ENCODE measurements at regions not wholly inside any gene's neighbourhood (a gene's known extent, or its start where the extent isn't known, plus 50 kb on each side); places are given as distances from the start of the nearest gene placed in this dataset.

DNA sequence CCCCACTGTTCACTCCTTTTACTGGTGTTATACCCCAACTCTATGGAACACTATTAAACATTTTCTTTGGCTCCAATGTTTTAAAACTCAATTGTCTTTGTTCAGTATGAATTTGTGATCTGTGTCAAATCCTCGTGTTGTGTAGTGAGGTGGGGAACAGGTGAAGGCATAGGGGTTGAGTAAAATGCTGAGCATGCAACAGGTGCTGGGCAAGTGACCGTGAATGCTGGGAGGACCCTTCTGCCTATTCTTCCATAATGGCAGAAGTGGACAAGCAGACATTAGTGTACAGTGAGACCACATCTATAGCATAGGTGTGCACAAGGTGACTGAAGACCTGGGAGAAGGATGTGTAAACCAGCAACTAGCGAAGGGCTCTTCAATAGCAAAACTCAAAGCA lies 1188.0 kb downstream of the UQCRFS1 start:
- Histone ChIP-seq H3K27ac (ENCODE audit: low read depth, low read length) (no peak overlapping the region), H3K27me3 (ENCODE audit: control insufficient read depth in 3 of 3, insufficient read depth in 3 of 3, low read length in 3 of 3) (peaks cover 0 to 5% (median 0%) of the 10 kb centered on the region in 3 donors), H3K36me3 (ENCODE audit: control insufficient read depth in 3 of 3, insufficient read depth in 3 of 3, low read length in 3 of 3) (no peaks in the 10 kb centered on the region), H3K4me3 (ENCODE audit: low read length in 3 of 3) (no peak overlapping the region), H3K9ac (ENCODE audit: low read depth in 1 of 3, low read length in 3 of 3) (no peak overlapping the region), H3K4me1 (ENCODE audit: control insufficient read depth in 3 of 3, insufficient read depth in 3 of 3, low read length in 3 of 3) (no peaks in the 10 kb centered on the region), H3K9me3 (ENCODE audit: control insufficient read depth in 3 of 3, low read length in 3 of 3) (no peaks in the 10 kb centered on the region)

DNA sequence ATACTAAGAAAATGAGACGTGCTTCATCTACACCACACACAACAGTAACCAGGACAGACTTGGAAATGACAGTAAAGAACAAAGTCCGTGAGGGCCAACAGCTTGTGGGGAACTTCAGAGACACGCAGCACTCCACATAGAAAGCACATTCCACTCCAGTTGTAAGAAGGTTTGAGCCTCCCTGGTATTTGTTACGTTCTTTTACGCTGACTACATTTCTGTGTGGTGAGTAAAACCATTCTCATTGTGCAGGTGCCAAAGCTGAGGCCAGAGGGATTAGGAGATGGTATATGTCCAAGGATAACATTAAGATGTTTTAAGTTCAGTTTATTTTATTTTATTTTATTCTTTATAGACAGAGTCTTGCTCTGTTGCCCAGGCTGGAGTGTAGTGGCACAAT lies 1189.9 kb downstream of the UQCRFS1 start:
- H3K9ac ChIP-seq (ENCODE audit: low read depth in 1 of 3, low read length in 3 of 3), result no peak overlapping the region
- H3K27me3 ChIP-seq (ENCODE audit: control insufficient read depth in 3 of 3, insufficient read depth in 3 of 3, low read length in 3 of 3), result peaks cover 0 to 5% (median 0%) of the 10 kb centered on the region in 3 donors
- H3K9me3 ChIP-seq (ENCODE audit: control insufficient read depth in 3 of 3, low read length in 3 of 3), result no peaks in the 10 kb centered on the region
- H3K4me3 ChIP-seq (ENCODE audit: low read length in 3 of 3), result no peak overlapping the region
- H3K4me1 ChIP-seq (ENCODE audit: control insufficient read depth in 3 of 3, insufficient read depth in 3 of 3, low read length in 3 of 3), result no peaks in the 10 kb centered on the region
- no peaks in the 10 kb centered on the region for H3K36me3 ChIP-seq (ENCODE audit: control insufficient read depth in 3 of 3, insufficient read depth in 3 of 3, low read length in 3 of 3)
- H3K27ac ChIP-seq (ENCODE audit: low read depth, low read length), result no peak overlapping the region

DNA sequence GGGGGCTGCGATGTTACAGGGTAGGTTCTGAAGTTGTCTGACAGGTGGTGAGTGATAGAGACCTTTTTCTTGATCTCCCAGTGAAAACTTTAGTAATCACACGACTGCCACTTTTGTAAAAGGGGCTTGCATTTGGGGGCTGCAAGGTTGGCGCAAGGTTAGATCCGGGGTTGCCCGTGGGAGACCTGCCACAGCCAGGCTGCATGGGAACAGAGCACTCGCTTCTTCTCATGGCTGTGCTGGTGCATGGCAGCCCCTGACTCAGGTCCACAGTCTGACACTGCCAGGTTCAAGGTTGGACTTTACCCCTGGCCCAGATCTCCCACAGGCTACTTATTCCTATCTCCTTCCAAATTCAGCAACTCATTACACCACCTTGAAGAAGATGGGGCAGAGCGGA lies 1190.4 kb downstream of the UQCRFS1 start:
- Histone ChIP-seq H3K9me3 (ENCODE audit: control insufficient read depth in 3 of 3, low read length in 3 of 3) (no peaks in the 10 kb centered on the region), H3K9ac (ENCODE audit: low read depth in 1 of 3, low read length in 3 of 3) (no peak overlapping the region), H3K27ac (ENCODE audit: low read depth, low read length) (no peak overlapping the region), H3K27me3 (ENCODE audit: control insufficient read depth in 3 of 3, insufficient read depth in 3 of 3, low read length in 3 of 3) (peaks cover 0 to 9% (median 0%) of the 10 kb centered on the region in 3 donors), H3K36me3 (ENCODE audit: control insufficient read depth in 3 of 3, insufficient read depth in 3 of 3, low read length in 3 of 3) (no peaks in the 10 kb centered on the region), H3K4me3 (ENCODE audit: low read length in 3 of 3) (no peak overlapping the region), H3K4me1 (ENCODE audit: control insufficient read depth in 3 of 3, insufficient read depth in 3 of 3, low read length in 3 of 3) (no peaks in the 10 kb centered on the region)

- no peaks in the 10 kb centered on the region for H3K36me3 ChIP-seq (ENCODE audit: control insufficient read depth in 3 of 3, insufficient read depth in 3 of 3, low read length in 3 of 3)
- H3K9ac ChIP-seq (ENCODE audit: low read depth in 1 of 3, low read length in 3 of 3), result no peak overlapping the region
- H3K9me3 ChIP-seq (ENCODE audit: control insufficient read depth in 3 of 3, low read length in 3 of 3), result no peaks in the 10 kb centered on the region
- H3K4me1 ChIP-seq (ENCODE audit: control insufficient read depth in 3 of 3, insufficient read depth in 3 of 3, low read length in 3 of 3), result no peaks in the 10 kb centered on the region
- H3K27me3 ChIP-seq (ENCODE audit: control insufficient read depth in 3 of 3, insufficient read depth in 3 of 3, low read length in 3 of 3), result peaks cover 0 to 10% (median 0%) of the 10 kb centered on the region in 3 donors
- H3K4me3 ChIP-seq (ENCODE audit: low read length in 3 of 3), result no peak overlapping the region
- no peak overlapping the region for H3K27ac ChIP-seq (ENCODE audit: low read depth, low read length)
Observed at GRCh38 chr19:28021259-28022185, 1191.4 kb downstream of the UQCRFS1 start.

- Histone ChIP-seq H3K36me3 (ENCODE audit: control insufficient read depth in 3 of 3, insufficient read depth in 3 of 3, low read length in 3 of 3) (no peaks in the 10 kb centered on the region), H3K27me3 (ENCODE audit: control insufficient read depth in 3 of 3, insufficient read depth in 3 of 3, low read length in 3 of 3) (peaks cover 0 to 10% (median 0%) of the 10 kb centered on the region in 3 donors), H3K9ac (ENCODE audit: low read depth in 1 of 3, low read length in 3 of 3) (no peak overlapping the region), H3K4me3 (ENCODE audit: low read length in 3 of 3) (no peak overlapping the region), H3K27ac (ENCODE audit: low read depth, low read length) (no peak overlapping the region), H3K9me3 (ENCODE audit: control insufficient read depth in 3 of 3, low read length in 3 of 3) (no peaks in the 10 kb centered on the region), H3K4me1 (ENCODE audit: control insufficient read depth in 3 of 3, insufficient read depth in 3 of 3, low read length in 3 of 3) (no peaks in the 10 kb centered on the region)
Observed at GRCh38 chr19:28020619-28021258, 1192.2 kb downstream of the UQCRFS1 start.

GRCh38 chr19:28019901-28020300 lies 1193.0 kb downstream of the UQCRFS1 start:
- H3K9ac ChIP-seq (ENCODE audit: low read depth in 1 of 3, low read length in 3 of 3), result no peak overlapping the region
- no peaks in the 10 kb centered on the region for H3K9me3 ChIP-seq (ENCODE audit: control insufficient read depth in 3 of 3, low read length in 3 of 3)
- no peak overlapping the region for H3K4me3 ChIP-seq (ENCODE audit: low read length in 3 of 3)

DNA sequence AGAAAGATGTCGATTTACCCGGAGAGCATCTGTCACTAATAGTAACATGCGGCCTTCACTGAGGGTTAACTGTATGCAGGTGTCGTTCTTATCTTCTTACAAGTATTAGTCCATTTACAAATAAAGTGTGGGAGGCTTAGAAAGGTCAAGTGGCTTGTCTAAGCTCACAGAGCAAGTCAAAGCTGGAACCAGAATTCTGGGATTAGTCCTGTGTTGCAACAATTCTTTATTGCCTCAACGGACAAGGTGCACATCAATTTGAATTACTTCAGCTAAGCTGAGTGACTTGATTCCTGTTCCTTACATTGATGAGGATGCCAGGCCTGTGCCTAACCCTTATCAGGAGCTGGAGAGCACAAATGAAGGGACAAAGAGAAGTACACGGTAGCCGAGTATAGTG lies 1193.6 kb downstream of the UQCRFS1 start:
- no peaks in the 10 kb centered on the region for H3K36me3 ChIP-seq (ENCODE audit: control insufficient read depth in 3 of 3, insufficient read depth in 3 of 3, low read length in 3 of 3)
- no peaks in the 10 kb centered on the region for H3K4me1 ChIP-seq (ENCODE audit: control insufficient read depth in 3 of 3, insufficient read depth in 3 of 3, low read length in 3 of 3)
- H3K27me3 ChIP-seq (ENCODE audit: control insufficient read depth in 3 of 3, insufficient read depth in 3 of 3, low read length in 3 of 3), result peaks cover 0 to 10% (median 0%) of the 10 kb centered on the region in 3 donors
- no peaks in the 10 kb centered on the region for H3K9me3 ChIP-seq (ENCODE audit: control insufficient read depth in 3 of 3, low read length in 3 of 3)
- H3K9ac ChIP-seq (ENCODE audit: low read depth in 1 of 3, low read length in 3 of 3), result no peak overlapping the region
- no peak overlapping the region for H3K27ac ChIP-seq (ENCODE audit: low read depth, low read length)
- no peak overlapping the region for H3K4me3 ChIP-seq (ENCODE audit: low read length in 3 of 3)

More at GRCh38 chr19:28019901-28020300, 1193.0 kb downstream of the UQCRFS1 start:
- Histone ChIP-seq H3K36me3 (ENCODE audit: control insufficient read depth in 3 of 3, insufficient read depth in 3 of 3, low read length in 3 of 3) (no peaks in the 10 kb centered on the region), H3K27me3 (ENCODE audit: control insufficient read depth in 3 of 3, insufficient read depth in 3 of 3, low read length in 3 of 3) (peaks cover 0 to 10% (median 0%) of the 10 kb centered on the region in 3 donors), H3K4me1 (ENCODE audit: control insufficient read depth in 3 of 3, insufficient read depth in 3 of 3, low read length in 3 of 3) (no peaks in the 10 kb centered on the region), H3K27ac (ENCODE audit: low read depth, low read length) (no peak overlapping the region)

- Histone ChIP-seq H3K27ac (ENCODE audit: low read depth, low read length) (no peak overlapping the region), H3K36me3 (ENCODE audit: control insufficient read depth in 3 of 3, insufficient read depth in 3 of 3, low read length in 3 of 3) (no peaks in the 10 kb centered on the region), H3K4me3 (ENCODE audit: low read length in 3 of 3) (no peak overlapping the region), H3K9me3 (ENCODE audit: control insufficient read depth in 3 of 3, low read length in 3 of 3) (no peaks in the 10 kb centered on the region), H3K4me1 (ENCODE audit: control insufficient read depth in 3 of 3, insufficient read depth in 3 of 3, low read length in 3 of 3) (no peaks in the 10 kb centered on the region), H3K27me3 (ENCODE audit: control insufficient read depth in 3 of 3, insufficient read depth in 3 of 3, low read length in 3 of 3) (peaks cover 0 to 10% (median 0%) of the 10 kb centered on the region in 3 donors), H3K9ac (ENCODE audit: low read depth in 1 of 3, low read length in 3 of 3) (no peak overlapping the region)
Observed at GRCh38 chr19:28018499-28018898, 1194.5 kb downstream of the UQCRFS1 start.

DNA sequence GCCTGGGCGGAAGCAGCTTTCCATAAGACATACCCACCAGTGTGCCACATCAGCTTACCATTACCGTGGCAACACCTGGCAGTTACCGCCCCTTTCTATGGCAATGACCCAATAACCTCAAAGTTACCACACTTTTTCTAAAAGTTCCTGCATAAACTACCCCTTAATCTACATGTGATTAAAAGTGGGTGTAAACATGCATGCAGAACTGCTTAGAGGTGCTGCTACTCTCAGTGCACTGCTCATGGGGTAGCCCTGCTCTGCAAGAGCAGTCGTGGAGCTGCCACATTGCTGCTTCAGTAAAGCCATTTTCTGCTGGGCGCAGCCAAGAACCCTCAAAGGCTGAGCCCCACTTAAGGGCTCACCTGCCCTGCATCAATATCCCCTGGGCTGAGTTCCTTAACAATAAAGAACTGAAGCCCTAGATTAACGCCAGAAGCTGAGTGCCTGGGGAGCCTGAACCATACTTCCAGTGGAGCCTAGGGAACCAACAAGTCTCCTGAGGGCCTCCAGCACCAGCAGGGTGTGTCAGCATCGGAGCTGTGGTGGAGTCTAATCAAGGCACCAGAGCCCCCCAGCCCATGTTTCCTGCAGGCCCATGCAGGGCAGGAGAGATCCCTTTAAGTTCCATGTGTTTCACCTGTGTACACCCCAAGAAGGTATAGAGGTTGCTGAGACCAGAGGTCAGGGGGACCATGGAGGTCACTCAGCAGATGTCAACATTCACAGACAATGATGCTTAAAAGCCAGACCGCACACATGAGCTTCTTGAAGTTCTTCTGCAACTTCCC lies 1198.1 kb downstream of the UQCRFS1 start:
- Histone ChIP-seq H3K36me3 (ENCODE audit: control insufficient read depth in 3 of 3, insufficient read depth in 3 of 3, low read length in 3 of 3) (no peaks in the 10 kb centered on the region), H3K4me3 (ENCODE audit: low read length in 3 of 3) (no peak overlapping the region), H3K4me1 (ENCODE audit: control insufficient read depth in 3 of 3, insufficient read depth in 3 of 3, low read length in 3 of 3) (no peaks in the 10 kb centered on the region), H3K9ac (ENCODE audit: low read depth in 1 of 3, low read length in 3 of 3) (no peak overlapping the region), H3K27ac (ENCODE audit: low read depth, low read length) (no peak overlapping the region), H3K27me3 (ENCODE audit: control insufficient read depth in 3 of 3, insufficient read depth in 3 of 3, low read length in 3 of 3) (peaks cover 0 to 8% (median 0%) of the 10 kb centered on the region in 3 donors), H3K9me3 (ENCODE audit: control insufficient read depth in 3 of 3, low read length in 3 of 3) (no peaks in the 10 kb centered on the region)
